Thoracic aorta (tissue), 2 donors: ENCODE measurements at regions not wholly inside any gene's neighbourhood (a gene's known extent, or its start where the extent isn't known, plus 50 kb on each side); places are given as distances from the start of the nearest gene placed in this dataset.

Experiments
- ATAC-seq: fragments of 150-250 bp; one replicate; pipeline ENCODE4 v1.8.0; 2017; ENCODE audit warnings: low read depth; ENCODE audit not compliant: insufficient number of reproducible peaks, low FRiP score
- DNase-seq: peaks from one replicate; pipeline ENCODE4 v3.0.0-alpha.2; 2020; ENCODE audit warnings: low spot score
- H3K27ac ChIP-seq, 2 donors: fragments of 200-600 bp; sonication (generic); 1 replicate in 1 of 2; 2 replicates in 1 of 2; pipeline ENCODE4 v1.5.1; 2016; ENCODE audit warnings: mild to moderate bottlenecking in 2 of 2, moderate library complexity in 2 of 2
- H3K27me3 ChIP-seq: fragments of 200-600 bp; sonication (generic); replicated peaks from 2 replicates; pipeline ENCODE4 v1.6.0; 2016; ENCODE audit warnings: mild to moderate bottlenecking; ENCODE audit not compliant: insufficient read depth
- H3K36me3 ChIP-seq: fragments of 200-600 bp; sonication (generic); one replicate; pipeline ENCODE4 v1.5.1; 2016
- H3K4me1 ChIP-seq, 2 donors: fragments of 200-600 bp; sonication (generic); 1 replicate in 1 of 2; 2 replicates in 1 of 2; pipeline versions ENCODE4 v1.5.1 to v1.6.0; 2016; ENCODE audit warnings: low read depth in 2 of 2, mild to moderate bottlenecking in 1 of 2; ENCODE audit not compliant: control insufficient read depth in 1 of 2
- H3K4me3 ChIP-seq: fragments of 200-600 bp; sonication (generic); 2 replicates; pipeline ENCODE4 v1.5.1; 2016; ENCODE audit warnings: mild to moderate bottlenecking
- H3K9me3 ChIP-seq: fragments of 200-600 bp; sonication (generic); 2 replicates; pipeline ENCODE4 v1.5.1; 2016
- CTCF ChIP-seq: fragments of 200-600 bp; sonication (generic); IDR thresholded peaks from one replicate; pipeline ENCODE4 v1.5.1; 2019; ENCODE audit warnings: antibody characterized with exemption

- Histone ChIP-seq H3K9me3 (no peaks in the 10 kb centered on the region), H3K27ac (no peak overlapping the region), H3K36me3 (no peaks in the 10 kb centered on the region), H3K4me3 (no peak overlapping the region), H3K27me3 (no peaks in the 10 kb centered on the region), H3K4me1 (no peaks in the 10 kb centered on the region)
- TF ChIP-seq CTCF, result no peak
- no peak for DNase-seq
- no peak for ATAC-seq
Measured at GRCh38 chr11:110891411-110891810, 179.2 kb upstream of the ARHGAP20 start.

- no peak for ATAC-seq
- Histone ChIP-seq H3K9me3 (no peaks in the 10 kb centered on the region), H3K4me3 (no peak overlapping the region), H3K27me3 (no peaks in the 10 kb centered on the region), H3K4me1 (no peaks in the 10 kb centered on the region), H3K36me3 (no peaks in the 10 kb centered on the region), H3K27ac (no peak overlapping the region)
- TF ChIP-seq CTCF, result no peak
- DNase-seq, result no peak
Measured at GRCh38 chr11:110890995-110891394, 178.8 kb upstream of the ARHGAP20 start.

DNA sequence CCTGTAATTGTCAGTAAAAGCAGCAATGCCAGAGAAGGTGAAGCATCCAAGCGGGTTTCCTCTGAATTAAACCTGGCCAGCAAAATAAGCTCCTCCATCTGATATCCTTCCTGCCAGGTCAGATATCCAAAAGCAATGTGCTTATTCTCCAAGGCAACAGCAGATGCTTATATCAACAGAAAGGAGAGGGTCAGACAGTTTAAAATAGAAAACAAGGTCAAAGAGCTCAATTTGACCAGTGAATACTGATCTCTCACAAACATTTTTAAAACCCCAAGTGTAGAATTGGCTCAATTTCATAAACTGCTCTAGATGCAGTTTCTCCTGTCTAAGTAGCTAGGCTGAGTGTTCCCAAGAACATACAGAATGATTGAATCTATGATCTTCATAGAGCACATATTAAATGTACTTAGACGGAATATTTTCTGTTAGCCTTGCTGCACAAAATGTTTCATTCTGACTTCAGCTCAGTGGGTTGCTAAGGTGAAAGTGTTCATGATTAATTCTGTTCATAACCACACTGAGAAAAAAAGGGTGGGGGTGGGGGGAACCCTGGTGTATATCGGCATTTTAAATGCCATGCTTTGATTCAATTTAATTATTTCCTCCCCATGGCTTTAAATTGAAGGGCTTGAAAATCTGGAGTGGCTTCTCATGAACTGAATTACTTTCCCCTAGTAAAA lies 174.2 kb upstream of the ARHGAP20 start:
- H3K27ac ChIP-seq, result no peak overlapping the region
- DNase-seq (no peak), ATAC-seq (no peak)
- no peaks in the 10 kb centered on the region for H3K9me3 ChIP-seq
- no peak overlapping the region for H3K4me3 ChIP-seq
- H3K27me3 ChIP-seq, result no peaks in the 10 kb centered on the region
- no peaks in the 10 kb centered on the region for H3K4me1 ChIP-seq
- H3K36me3 ChIP-seq, result no peaks in the 10 kb centered on the region
- TF ChIP-seq CTCF, result no peak

DNA sequence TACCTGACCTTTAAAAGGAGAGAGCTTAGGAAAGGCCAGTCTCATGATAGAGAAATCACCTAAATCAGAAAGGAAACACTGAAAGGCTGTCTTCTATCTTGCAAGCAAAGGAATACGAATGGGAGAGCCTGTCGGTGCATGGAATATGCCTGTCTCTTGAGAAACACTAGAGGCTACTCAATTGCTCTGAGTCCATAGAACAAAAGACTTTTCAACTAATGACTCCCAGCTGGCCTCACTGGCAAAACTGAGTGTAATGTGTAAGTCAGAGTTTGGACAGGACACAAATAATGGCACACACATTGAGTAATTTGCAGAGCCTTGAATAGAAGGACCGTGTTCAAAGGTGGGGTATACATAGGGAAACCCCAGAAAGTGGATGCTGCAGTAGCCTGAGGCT lies 171.0 kb upstream of the ARHGAP20 start:
- Histone ChIP-seq H3K9me3 (no peaks in the 10 kb centered on the region), H3K27ac (no peak overlapping the region), H3K4me3 (no peak overlapping the region), H3K4me1 (no peaks in the 10 kb centered on the region), H3K27me3 (no peaks in the 10 kb centered on the region), H3K36me3 (no peaks in the 10 kb centered on the region)
- no peak for ATAC-seq
- TF ChIP-seq CTCF, result no peak
- DNase-seq, result no peak

- H3K27ac ChIP-seq, result no peak overlapping the region
- H3K4me1 ChIP-seq, result no peaks in the 10 kb centered on the region
- no peaks in the 10 kb centered on the region for H3K36me3 ChIP-seq
- DNase-seq (no peak), ATAC-seq (no peak)
- no peak overlapping the region for H3K4me3 ChIP-seq
- no peaks in the 10 kb centered on the region for H3K27me3 ChIP-seq
- TF ChIP-seq CTCF, result no peak
- no peaks in the 10 kb centered on the region for H3K9me3 ChIP-seq
Measured at GRCh38 chr11:110878513-110878912, 166.3 kb upstream of the ARHGAP20 start.
